HG02840 (cell line): ENCODE measurements at regions not wholly inside any gene's neighbourhood (a gene's known extent, or its start where the extent isn't known, plus 50 kb on each side); places are given as distances from the start of the nearest gene placed in this dataset.

Experiments
- ATAC-seq: cut with Tn5 transposase; IDR thresholded peaks from one replicate; pipeline ENCODE4 v1.9.1; 2021; ENCODE audit warnings: mild to moderate bottlenecking, moderate library complexity, moderate number of reproducible peaks; ENCODE audit not compliant: unreplicated experiment, low FRiP score

GRCh38 chr7:114755856-114756255, 166.0 kb upstream of the MDFIC start:
- ATAC-seq = no peak

GRCh38 chr7:114758661-114759227, 163.2 kb upstream of the MDFIC start:
- ATAC-seq = no peak

GRCh38 chr7:114759347-114760062, 162.4 kb upstream of the MDFIC start:
- ATAC-seq = no peak

DNA sequence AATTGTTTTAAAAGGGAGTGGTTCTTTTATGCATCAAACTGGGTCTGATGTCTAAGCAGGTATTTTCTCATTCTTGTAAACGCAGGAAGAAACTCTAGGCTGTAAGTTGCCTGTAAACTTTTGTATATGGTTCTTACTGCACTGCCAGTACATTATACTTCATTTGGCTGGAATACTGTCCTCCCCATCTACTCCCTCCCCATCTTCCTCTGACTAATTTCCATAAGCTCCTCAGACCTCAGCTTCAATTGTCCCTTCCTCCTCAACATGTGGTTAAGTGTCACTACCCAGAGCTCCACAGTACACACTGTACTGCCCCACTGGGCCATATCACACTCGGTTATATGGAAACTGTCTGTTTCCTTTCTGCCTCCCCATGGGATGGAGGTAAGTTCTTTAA, 161.4 kb upstream of the MDFIC start:
- no peak for ATAC-seq

- ATAC-seq = no peak
Observed at GRCh38 chr7:114761973-114762372, 159.9 kb upstream of the MDFIC start.

DNA sequence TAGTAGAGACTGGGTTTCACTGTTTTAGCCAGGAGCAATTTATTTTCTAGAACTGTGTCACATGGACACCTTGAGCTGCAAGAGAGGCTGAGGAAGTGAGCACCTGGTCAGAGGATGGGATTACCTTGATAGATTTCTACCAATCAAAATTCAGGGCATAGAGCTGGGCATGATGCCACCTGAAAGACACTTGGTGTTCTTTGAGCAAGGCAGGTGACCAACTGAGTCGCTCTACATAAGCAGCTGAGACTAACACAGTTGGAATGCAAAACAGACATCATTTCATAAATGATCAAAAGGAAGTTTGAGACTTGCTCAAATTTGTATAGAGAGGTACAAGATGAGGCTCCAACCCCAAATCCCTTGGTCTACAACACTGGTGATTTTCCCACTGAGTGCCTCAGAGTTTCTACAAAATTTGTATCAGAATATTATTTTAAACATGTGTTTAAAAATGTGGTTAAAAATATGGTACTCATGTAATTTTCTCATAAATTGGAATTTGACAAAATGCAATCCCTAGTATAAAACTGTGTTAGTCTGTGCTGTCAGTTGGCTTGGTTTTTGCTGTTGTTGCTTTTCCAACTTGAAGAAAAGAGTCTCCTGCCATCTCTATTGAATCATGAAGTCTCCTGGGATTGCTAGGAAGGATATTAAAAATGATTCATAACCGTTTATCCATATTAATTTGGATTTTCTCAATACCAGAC, 156.4 kb upstream of the MDFIC start:
- no peak for ATAC-seq

- ATAC-seq = no peak
Observed at GRCh38 chr7:114766041-114766356, 155.9 kb upstream of the MDFIC start.

DNA sequence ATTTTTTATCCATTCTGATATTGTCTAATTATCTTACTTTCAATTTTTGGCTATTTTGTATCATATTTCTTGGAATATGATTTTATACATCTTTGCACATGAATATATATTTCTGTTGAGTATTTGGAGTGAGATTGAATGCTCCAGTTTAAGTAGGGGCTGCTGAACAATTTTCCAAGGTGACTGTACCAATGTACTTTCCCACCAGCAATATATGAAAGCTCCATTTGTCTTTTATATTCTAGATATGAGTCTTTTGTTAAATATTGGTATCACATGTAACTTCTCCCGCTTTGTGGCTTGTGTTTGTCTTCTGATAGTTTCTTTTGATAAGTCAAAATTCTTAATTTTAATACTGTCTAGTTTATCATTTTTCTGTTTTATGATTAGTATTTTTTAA, 144.6 kb upstream of the MDFIC start:
- ATAC-seq = no peak

DNA sequence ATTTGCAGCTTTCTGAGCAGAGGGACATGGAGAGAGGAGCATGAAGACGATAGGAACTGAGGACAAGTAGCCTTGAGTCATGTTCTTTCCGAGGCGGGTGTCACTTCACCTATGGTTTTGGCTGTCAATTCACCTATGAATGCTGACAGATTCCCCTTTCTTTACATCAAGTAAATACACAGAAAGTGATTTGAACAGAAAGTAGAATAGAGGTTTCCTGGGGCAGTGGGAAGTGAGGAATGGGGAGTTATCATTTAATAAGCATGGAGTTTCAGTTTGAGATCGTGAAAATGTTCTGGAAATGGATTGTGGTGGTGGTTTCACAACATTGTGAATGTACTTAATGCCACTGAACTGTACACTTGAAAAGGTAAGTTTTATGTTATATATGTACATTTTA, 138.4 kb upstream of the MDFIC start:
- no peak for ATAC-seq

DNA sequence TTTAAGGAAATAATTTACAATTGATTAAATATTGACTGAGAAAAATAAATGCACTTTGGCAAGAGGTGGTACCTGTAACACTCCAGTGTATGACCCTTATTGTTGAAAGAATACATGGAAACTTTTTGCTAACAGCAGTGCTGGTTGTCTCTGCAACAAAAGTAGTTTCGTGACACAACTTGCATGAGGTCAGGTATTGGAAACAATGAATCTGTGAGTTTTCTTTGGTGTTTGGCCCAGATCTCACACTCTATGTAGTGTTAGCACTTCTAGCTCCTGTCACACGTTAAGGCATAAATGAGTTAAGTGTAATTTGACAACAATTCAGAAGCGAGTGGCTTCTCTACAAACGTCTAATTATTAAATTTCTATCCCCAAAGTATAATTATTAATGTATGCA, 137.7 kb upstream of the MDFIC start:
- no peak for ATAC-seq

DNA sequence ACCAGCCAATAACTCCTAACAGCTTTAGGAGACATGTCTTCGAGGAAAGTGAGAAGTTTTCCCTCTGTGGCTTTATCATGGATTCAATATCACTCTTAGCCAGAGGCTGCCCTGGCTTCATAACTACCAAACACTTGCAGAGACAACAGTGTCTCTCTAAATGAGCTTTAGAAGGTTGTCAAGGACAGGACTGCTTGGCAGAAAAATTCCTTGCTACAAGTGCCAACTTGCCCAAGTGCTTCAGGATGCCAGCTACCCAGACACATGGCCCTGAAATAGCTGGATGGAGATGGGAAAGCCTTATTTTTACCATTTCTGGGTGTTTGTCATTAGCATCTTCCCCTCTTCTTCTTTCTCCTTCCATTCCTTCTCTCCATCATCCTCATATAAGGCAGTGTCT, 137.1 kb upstream of the MDFIC start:
- ATAC-seq = no peak

- ATAC-seq = no peak
Observed at GRCh38 chr7:114785496-114785895, 136.4 kb upstream of the MDFIC start.

DNA sequence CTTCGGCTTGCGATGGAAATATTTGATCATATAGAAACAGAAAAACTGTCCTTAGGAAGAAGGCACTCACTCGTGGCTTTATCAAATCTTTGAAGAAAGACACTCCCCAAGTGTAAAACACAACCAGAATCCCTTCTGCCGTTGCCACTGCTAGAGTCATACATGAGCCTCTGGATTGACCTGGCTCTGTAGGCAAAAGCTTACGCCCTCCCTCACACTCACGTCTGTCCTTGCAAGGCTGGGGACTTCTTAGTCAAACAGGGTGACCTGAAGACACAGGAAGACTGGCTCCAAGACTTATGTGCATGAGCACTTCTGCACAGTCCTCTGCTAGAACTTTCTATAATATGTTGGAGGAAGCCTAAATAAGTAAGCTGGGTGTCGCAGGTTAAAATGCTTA, 135.4 kb upstream of the MDFIC start:
- no peak for ATAC-seq

DNA sequence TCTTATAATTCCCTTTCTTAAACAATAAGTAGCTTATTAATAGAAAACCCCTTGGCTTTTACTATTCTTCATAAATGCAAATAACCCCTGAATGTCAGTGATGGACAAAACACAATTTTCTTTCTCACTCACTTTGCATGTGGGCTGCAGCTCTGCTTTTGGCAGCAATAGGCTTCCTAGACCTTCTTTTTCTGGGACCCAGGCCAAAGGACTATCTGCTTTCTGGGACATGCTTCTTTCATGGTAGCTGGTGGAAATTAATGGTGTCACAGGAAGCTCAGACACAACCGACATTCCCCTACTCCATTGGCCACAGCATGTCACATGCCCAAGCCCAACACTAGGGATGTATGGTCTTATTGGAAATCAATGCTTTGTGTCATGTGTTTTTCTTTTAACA, 134.3 kb upstream of the MDFIC start:
- no peak for ATAC-seq

DNA sequence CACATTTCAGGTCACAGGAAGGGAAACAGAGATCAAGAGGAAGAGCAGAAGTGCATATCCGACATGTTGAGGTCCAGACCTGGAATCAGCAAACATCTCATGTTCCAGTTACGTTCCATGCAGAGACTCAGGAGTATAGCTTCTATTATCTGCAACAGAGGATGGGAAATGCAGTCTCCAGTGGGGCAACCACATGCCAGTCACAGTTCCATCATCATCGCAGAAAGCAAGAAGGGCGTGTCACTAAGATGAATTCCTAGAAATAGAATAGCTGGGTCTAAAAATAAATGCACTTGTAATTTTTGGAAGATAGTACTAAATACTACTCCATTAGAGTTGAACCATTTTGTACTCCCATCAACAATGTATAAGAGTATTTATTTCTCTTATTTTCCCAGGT, 133.2 kb upstream of the MDFIC start:
- ATAC-seq = no peak

- ATAC-seq = no peak
Observed at GRCh38 chr7:114789161-114789560, 132.7 kb upstream of the MDFIC start.

DNA sequence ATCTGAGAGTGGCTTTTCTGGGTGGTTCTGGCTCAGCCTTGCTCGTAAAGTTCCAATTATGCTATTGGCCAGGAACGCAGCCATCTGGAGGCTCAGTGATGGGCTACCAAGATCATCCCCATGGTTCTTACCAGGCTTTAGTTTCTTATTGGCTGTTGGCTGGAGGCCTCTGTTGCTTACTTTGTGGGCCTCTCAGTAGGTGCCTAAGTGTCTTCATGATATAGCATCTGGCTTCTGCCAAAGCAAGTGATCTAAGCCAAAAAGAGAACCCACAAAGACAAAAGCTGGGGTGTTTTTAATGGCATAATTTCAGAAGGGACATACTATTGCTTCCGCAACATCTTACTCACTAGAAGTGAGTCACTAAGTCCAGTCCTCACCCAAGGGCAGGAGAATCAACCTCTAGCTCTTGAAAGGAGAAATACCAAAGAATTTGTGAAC, 132.0 kb upstream of the MDFIC start:
- ATAC-seq = no peak

- no peak for ATAC-seq
Observed at GRCh38 chr7:114790521-114790920, 131.4 kb upstream of the MDFIC start.

- ATAC-seq = no peak
Observed at GRCh38 chr7:114791771-114792170, 130.1 kb upstream of the MDFIC start.

DNA sequence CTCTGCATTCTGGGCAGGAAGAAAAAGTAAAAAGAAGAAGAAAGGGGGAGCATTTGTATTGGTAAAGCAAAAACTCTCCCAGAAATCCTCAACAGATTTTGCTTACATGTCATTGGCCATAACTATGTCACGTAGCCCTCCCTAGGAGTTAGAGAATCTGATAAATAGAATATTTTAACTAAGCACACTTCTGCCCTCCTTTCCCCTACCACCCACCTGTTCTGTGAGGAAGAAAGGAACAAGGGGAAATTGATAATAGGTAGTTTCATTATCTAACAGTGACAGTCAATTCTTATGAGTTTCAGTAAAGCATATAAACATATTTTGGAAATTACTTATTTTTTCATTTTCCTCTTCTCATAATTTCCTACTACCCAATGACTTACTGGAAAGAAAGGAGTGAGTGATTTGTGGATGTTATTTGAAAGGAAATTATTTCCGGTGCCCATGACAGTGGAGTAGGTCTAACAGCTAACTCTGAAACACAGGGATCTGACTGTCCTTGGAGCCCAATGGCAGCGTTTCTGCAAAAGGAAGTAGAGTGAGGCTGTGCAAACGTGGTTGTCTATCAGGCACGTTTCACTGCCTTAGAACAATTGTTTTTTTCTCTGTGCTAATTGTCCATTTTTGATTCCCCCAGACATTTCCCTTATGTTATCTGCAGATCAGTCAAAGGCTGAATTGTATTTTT, 128.6 kb upstream of the MDFIC start:
- no peak for ATAC-seq

DNA sequence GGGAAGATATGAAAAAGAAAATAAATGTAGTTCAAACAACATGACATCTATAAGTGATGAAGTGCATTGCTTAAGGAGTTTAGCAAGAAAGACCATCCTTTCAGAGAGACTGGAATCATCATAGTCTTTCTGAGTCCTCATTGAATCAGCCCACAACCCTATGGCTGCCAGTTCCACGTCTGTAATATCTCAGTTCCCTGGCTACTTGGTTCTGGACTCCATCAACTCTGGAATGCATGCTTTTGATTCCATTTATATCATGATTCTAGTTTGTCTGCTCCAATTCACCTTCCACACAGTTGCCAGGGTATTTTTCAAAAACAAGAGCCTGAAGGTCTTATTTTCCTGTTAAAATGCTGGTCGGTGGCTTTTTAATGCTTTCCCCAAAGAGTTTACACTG, 126.4 kb upstream of the MDFIC start:
- no peak for ATAC-seq
